Stimulated activated CD4-positive, alpha-beta T cell treated with anti-CD3 and anti-CD28 coated beads, Interleukin-4, amount 100 ng/mL, for 24 hours (primary cell): ENCODE measurements at regions not wholly inside any gene's neighbourhood (a gene's known extent, or its start where the extent isn't known, plus 50 kb on each side); places are given as distances from the start of the nearest gene placed in this dataset.
A peak's percentile ranks its signal among the peaks of the same experiment; 100 is the strongest.
"Not testable (repeated sequence)": the region's sequence is repeated elsewhere in the genome, so short reads cannot be mapped to it uniquely, and the experiment has no call there.

ENCODE experiments used
- DNase-seq: peaks from one replicate; pipeline ENCODE4 v3.0.0-alpha.2; 2020

DNA sequence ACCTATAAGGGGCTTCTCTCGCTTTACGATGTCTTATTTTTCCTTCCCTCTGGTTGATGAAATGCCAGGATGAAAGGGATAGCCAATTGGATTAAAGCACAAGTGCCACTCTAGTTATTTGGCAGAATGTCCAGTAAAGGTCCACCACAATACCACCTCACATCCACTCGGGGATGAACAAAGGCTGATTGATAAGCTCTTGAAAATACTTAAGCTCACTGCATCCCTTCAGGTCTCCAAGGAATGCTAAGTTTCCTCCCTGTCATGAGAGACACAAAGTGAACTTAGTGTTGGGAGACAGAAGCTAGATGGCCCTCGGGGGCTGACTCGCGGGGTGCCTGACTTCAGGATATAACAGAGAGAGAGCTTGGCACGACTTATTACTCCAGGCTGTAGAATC lies 185.9 kb upstream of the ZNF644 start:
- DNase-seq, result not testable (repeated sequence)

GRCh38 chr1:91204150-91204549 lies 182.3 kb upstream of the ZNF644 start:
- DNase-seq, result not testable (repeated sequence)

DNA sequence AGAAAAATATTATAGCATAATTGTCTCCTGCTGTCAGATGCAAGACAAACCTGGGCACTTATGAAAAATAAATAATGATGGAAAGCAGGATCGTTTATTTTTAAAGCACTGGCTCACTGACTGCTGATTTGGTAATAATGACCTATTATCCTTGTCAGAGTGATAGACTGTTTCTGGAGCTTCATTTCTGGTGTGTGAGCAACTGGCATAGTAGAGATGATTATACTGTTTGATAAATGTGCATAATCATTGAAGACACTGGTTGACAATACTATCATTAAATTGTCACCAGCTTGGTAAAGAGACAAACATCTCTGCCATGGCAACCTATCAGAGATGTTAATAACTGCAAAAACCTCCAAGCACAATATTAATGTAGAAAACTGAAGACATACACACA lies 179.9 kb upstream of the ZNF644 start:
- DNase-seq, result no peak

- no peak for DNase-seq
Observed at GRCh38 chr1:91201176-91201575, 179.3 kb upstream of the ZNF644 start.

GRCh38 chr1:91200675-91201074 lies 178.8 kb upstream of the ZNF644 start:
- DNase-seq, result no peak

DNA sequence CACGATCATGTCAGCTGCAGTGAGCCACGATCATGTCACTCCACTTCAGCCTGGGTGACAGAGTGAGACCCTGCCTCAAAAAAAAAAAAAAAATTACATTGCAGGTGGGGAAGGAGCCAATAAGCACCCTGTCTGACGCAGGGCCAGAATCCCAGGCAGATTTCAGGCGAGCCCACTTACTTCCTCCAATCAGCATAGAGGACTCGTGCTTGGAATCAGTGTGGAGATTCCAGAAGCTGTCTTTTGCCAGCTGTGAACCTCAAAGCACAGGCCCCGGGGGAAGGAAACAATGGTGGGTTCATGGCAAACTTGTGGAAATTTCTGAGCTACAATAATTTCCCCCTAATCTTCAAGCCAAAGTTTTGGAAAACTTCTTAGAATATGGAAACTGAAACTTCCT lies 178.2 kb upstream of the ZNF644 start:
- no peak for DNase-seq

DNA sequence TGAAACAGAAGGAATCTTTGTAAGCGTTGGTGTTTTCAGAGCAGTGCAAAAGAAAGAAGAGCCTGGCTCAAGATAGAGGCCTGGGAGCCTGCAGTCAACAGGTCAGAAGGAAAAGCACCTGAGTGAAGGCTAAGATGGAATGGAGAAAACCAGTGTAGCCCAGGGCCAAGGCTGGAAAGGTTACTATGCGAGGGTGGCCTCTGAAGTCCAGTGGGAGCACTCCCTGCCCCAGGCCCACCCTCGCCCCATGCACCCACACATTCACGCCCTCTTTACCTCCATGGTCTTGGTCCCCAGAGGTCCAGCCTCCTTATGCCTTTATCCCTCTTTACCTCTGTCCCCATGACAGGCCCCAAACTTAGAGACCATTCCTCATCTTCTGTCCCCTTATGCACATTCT lies 169.2 kb upstream of the ZNF644 start:
- DNase-seq, result no peak

DNA sequence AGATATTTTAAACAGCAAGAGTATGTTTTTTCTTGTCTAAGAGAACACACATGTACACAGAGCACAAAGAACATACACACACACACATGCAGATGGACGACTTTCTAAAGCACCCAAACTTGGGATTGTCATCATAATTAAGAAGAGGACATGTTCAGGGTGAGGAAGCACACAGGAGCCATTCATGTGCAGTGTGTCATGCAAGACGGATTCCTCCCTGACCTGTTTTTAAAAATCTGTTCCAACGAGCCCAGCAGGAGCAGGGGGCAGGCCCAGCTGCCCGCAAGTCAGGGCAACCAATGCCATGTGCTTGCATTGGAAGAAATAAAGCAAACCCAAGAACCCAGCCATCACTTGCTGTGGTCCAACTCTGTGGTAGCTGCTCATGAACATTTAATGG lies 167.3 kb upstream of the ZNF644 start:
- no peak for DNase-seq

- DNase-seq, result not testable (repeated sequence)
Observed at GRCh38 chr1:91182807-91183206, 161.0 kb upstream of the ZNF644 start.

- DNase-seq, result no peak
Observed at GRCh38 chr1:91176250-91176649, 154.4 kb upstream of the ZNF644 start.

DNA sequence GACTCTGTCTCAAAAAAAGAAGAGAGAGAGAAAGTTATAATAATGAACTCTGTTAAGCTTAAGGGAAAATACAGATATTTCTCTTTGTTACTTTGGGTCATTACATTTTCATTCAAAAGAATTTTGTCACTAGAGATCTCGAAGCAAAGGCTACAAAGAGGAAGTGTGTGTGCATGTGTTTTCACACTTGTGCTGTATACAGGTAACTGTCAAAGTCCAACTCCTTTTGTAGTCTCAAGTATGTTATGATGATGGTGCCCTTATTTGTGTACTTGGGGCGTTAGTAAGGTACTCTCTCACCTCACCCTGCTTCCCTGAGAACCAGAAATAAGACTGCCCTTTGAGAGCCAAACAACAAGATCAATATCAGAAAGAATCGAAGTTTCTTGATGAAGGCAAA lies 152.9 kb upstream of the ZNF644 start:
- no peak for DNase-seq

DNA sequence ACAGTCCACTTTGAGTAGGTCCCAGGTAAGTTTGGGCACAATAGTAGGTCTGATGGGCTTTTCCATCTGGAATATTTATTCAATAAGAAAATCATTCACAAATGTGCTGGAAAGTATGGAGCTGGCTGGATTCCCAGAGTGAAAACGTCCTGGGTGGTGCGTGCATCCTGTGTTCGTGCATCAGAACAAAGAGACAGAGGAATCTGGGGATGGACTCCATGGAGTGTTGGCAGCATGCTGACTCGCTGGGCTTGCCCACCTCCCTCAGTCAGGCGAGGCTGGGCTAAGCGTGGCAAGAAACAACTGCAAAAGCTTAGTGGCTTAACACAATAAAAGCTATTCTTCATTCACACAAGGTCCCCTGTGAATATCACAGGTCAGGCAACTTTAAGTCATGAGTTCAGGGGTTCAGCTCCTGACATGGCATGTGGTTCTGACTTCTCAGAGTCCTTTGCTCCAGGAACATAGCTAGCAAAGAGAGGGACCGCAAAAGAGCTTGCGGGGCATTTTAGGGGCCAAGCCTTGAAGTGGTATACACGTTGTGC lies 151.6 kb upstream of the ZNF644 start:
- DNase-seq, result no peak

GRCh38 chr1:91172541-91172940 lies 150.7 kb upstream of the ZNF644 start:
- no peak for DNase-seq

GRCh38 chr1:91171898-91172297 lies 150.1 kb upstream of the ZNF644 start:
- DNase-seq, result no peak

GRCh38 chr1:91170571-91170970 lies 148.7 kb upstream of the ZNF644 start:
- no peak for DNase-seq

DNA sequence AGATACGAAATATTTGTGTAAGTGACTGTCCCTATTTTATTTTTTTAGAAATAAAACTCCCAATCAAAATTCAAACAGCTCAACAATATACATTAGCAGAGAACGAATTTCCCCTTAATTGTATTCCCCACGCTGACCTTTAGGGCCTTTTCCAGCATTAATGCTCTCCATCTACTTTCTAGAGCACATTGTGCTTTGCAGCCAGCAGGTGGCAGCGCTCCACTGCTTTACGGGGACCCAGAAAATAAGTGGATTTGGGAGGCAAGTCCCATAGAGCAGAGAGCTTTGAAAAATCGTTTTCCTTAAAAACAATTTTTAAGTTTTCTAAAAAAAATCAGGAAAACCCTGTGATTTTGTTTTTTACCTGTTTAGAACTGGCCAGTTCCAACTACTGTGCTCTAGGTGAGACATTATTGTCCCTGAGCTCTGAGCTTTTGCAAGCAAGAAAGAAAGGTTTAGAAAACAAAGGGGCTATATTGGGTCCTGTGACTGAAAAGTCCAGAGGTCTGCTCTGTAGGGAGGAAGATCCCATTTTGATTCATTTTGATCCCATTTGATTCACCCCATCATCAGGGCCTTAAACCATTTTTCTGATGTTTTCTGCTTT lies 144.4 kb upstream of the ZNF644 start:
- DNase-seq, result peak; percentile 35

DNA sequence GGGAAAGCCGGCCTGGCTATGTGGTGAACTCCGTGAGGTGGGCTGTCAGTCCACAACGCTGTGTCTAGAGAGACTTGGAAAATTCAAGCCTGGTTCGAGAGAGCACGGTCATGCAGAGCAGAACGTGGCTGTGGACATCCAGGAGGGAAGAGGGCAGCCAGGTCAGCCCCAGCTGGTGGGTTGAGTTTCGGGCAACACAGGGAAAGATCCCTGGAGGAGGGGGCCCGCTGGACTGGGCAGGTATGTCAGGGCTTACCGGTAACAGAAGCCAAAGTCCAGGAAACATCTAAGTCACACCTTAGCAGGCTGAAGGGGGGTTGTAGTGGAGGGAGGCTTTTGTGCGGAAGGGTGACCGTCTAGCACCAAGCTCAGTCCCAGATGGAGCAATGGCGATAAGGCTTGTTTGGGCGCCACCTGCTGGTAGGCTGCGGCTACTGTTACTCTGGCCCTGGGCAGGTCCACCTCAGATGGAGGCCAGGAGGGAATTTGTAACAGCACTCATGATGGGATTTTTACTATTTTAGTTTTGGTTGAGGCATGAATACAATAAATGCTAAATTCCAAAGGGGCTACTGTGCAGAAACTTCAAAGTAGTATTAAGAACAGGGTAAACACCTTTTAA lies 143.3 kb upstream of the ZNF644 start:
- DNase-seq, result peak; percentile 76

DNA sequence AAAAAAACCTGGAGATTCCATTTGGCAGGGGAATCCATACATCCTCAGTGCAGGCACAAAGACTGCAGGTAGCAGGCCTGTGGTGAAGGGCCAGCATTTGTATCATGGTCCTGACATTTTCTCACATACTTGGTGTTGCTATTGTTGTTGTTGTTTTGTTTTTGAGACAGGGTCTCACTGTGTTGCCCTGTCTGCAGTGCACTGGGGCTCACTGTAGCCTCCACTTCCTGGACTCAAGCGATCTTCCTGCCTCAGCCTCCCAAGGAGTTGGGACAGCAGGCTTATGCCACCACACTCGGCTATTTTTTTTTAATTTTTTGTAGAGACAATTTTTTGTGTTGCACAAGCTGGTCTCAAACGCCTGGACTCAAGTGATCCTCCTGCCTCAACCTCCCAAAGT lies 140.8 kb upstream of the ZNF644 start:
- no peak for DNase-seq

DNA sequence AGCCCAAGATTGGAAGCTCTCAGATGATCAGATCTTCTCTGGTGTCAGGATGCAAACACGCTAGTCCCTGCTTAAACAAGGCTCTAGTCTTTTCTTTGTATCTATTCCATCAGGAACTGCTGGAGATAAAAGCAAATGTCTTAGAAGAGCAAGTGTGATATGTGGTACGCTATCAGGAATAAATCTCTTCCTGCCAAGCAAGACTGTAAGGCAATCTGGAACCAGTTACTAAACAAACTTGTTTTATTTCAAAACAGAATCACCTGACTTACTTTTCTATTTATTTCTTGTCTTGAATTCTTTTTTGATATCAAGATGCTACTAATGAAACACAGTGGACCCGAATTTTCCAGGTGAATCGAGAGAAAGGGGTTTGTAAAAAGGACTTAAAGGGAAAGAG lies 139.9 kb upstream of the ZNF644 start:
- no peak for DNase-seq

- no peak for DNase-seq
Observed at GRCh38 chr1:91161166-91161565, 139.3 kb upstream of the ZNF644 start.

- no peak for DNase-seq
Observed at GRCh38 chr1:91160363-91161075, 138.7 kb upstream of the ZNF644 start.

- DNase-seq, result no peak
Observed at GRCh38 chr1:91153341-91153740, 131.5 kb upstream of the ZNF644 start.

GRCh38 chr1:91152331-91152730 lies 130.5 kb upstream of the ZNF644 start:
- no peak for DNase-seq

- no peak for DNase-seq
Observed at GRCh38 chr1:91151702-91152101, 129.9 kb upstream of the ZNF644 start.
